Stimulated activated CD4-positive, alpha-beta T cell treated with anti-CD3 and anti-CD28 coated beads, Interleukin-2, amount 100 ng/mL, for 4 hours (primary cell): ENCODE measurements at regions not wholly inside any gene's neighbourhood (a gene's known extent, or its start where the extent isn't known, plus 50 kb on each side); places are given as distances from the start of the nearest gene placed in this dataset.
"Not testable (repeated sequence)": the region's sequence is repeated elsewhere in the genome, so short reads cannot be mapped to it uniquely, and the experiment has no call there.

Source experiments
- DNase-seq: peaks from one replicate; pipeline ENCODE4 v3.0.0-alpha.2; 2020; ENCODE audit warnings: low read depth

DNA sequence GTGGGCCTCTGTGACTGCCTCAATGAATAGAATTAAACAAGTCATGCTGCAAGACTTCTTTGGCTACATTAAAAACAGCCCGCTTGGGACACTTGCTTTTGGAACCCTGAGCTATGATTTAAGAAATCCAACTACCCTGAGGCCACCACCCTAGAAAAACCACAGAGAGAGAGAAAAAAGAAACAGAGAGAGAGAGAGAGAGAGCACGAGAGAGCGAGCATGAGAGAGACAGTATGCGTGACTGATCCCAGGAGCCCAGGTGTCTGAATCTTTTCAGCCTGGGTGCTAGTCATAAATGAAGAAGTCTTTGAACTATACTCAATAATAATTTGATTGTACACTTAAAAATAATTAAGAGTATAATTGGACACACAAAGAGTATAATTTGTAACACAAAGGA is 123.1 kb upstream of the FREM1 start:
- no peak for DNase-seq

DNA sequence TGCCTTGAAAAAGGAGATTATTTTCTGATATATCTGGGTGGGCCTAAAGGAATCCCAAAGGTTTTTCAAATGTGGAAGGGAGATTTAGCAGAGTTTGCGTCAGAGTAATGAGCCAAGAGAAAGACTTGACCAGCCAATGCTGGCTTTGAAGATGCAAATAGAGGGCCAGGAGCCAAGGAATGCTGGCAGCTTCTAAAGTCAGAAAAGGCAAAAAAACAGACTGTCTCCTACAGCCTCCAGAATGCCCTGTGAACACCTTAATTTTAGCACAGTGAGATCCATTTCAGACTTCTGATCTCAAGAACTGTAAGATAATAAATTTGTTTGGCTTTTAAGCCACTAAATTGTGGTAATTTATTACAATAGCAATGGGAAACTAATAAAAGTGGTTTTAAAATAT is 122.6 kb upstream of the FREM1 start:
- no peak for DNase-seq

DNA sequence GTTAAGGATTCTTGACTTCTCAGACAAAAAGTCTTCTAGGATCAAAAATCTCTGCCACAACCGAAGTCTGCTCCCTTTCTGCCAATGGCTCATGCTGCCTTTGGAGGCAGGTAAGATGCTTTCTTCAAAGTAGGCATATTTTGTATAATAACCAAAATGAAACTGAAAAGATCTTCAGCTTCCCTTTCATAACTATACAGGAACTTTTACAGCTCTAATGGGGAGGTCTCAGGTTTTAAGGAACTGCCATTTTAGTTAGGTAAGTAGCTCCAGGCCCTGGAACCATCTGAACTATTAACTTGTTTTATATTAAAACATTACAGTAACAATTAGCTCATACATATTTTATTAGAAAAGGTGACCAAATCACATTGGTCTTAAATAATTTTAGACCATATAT is 110.9 kb upstream of the FREM1 start:
- DNase-seq: no peak

DNA sequence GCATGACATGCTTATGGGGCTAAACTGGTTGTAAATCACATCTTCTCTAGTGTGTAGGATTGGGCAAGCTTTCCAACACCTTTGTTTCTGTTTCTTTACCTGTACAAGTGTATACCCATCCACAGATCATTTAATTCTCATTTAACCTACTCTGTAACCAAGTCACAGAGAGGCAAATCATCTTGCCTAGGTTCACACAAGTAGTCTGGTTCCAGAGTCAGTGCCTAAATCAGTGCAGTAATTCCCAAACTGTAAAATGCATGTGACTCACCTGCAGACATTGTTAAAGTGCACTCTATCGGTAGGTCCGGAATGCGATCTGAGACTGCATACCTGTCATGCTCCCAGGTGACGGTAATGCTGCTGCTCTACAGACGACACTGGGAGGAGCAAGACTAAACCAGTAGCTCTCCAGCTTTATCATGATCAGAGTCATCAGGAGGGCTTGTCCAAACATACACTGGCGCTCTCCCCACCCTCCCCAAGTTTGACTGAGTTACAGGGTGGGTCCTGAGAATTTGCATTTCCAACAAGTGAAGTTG is 107.9 kb upstream of the FREM1 start:
- DNase-seq: no peak

DNA sequence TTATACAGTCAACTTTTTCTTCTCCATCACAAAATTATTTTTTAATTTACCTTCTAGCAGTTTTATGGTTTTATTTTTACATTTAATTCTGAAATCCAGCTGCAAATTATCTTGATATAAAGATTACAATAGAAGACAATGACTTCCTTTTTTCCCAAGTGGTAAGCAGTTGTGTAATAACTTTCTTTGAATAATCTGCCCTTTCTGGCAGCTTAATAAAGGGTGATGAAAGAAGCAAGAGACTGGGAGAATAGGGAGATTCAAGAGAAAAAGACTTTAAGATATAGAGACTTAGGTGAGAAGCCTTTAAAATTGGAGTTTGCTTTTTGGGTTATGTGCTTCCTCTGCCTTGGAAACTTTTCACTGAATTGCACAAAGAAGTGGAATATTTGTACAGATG is 100.4 kb upstream of the FREM1 start:
- no peak for DNase-seq

DNA sequence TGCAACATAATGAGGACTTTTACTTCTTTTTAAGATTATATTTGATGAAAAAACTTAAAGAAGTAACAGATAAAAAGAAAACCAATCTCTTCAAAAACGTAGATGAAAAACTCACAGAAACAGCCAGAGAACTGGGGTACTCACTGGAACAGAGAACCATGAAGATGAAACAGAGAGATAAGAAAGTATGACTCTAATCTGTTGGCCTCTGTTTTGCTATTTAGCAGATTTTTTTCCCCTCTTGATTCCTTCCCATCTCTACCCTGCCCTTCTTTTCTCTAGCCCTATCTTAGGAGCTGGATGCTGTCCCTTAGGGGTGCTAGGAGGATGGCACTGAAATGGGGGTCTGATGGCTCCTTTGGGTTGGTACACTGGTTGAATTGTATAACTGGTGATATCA is 97.5 kb upstream of the FREM1 start:
- DNase-seq: no peak

DNA sequence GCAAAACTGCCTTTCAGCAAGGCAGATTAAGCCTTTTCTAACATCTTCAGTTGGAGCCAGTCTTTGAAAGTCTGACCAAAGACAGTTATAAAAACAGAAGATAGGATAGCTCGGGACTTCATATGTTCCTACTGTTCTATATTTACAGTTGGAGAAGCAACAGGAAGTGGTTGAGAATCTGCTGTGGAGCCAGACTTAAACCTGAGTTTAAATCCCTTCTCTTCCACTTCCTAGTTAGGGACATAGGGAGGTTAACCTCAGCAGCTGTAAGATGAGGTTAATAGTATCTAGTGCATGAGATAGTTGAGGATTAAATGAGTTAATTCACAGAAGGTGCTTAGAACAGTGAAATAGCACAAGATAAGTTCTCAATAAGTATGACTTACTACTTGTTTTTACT is 84.5 kb upstream of the FREM1 start:
- DNase-seq: no peak

DNA sequence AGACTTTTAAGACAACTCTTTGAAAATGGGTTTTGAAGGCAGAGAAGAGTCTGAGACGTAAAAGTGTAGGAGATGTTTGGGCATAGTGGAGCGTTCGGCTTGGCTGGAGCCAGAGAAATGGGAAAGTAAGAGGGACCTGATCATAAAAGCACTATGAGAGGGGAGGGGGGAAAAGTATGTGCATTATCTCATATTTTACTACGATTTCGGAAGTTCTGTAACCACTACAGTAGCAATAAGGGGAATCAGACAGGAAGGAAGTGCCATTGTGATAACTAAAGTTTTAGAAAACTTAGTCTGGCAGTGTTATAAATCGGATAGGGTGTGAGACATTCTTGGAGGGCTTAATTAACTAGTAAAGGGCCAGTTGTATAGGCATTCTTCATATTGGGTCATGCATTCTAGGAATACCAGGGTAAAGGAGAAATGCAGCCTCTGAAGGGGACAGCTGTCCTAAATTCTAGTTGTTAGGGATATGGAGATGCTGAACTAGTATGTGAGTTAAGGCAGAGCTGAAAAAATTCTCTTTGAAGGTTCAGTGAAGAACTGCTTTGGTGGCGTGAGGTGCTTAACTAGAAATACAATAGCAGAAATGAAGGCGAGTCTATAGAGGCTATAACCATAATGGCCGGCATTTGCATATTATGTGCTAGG is 83.8 kb upstream of the FREM1 start:
- no peak for DNase-seq

DNA sequence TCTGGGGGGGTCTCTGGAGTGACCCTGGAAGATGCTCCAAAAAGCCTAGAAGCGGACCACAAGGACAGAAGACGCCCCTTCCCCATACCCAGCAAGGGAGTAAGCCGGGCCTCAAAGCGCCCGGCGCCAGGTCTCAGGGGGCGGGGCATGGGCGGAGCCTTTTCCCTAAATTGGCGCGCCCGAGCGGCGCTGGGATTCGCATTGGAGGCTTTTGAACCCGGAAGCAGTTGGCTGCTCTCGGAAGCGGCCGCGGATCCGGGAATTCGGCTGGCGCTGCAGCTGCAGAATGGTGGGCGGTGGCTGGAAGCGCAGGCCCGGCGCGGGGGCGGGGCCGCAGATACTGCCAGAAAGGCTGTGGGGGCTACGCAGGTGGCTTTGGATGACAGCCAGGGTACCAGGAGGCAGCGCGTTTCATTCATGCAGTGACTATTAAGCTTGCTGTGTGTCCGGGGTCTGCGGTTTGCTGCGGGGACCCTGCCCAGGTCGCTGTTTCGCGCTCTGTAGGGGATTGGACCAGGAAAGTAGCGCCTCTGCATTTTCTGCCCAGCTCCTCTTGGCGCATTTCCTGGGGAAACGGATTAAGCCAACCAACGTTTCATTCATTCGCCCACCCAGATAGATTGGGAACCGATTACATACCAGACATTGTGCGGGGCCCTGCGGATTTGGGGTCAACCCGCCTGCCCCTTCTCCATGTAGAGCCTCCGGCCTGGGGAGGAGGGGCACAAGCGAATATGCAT is 83.0 kb upstream of the FREM1 start:
- peak; percentile 28 for DNase-seq

DNA sequence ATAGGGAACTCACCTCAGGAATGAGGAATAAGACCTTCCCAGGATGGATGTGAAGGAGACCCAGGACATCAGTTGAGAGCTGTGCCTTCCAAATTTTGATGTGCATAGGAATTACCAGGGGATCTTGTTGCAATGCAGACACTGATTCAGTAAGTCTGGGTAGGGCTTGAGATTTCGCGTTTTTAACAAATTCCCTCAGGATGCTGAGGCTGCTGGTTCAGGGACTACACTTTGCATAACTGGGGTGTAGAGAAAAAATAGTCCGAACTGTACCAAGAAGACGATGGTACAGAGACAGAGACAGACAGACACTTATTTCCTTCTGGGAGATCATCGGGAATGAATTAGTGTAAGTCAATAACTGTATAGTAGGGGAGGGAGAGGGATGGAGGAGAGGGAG is 82.3 kb upstream of the FREM1 start:
- DNase-seq: no peak

DNA sequence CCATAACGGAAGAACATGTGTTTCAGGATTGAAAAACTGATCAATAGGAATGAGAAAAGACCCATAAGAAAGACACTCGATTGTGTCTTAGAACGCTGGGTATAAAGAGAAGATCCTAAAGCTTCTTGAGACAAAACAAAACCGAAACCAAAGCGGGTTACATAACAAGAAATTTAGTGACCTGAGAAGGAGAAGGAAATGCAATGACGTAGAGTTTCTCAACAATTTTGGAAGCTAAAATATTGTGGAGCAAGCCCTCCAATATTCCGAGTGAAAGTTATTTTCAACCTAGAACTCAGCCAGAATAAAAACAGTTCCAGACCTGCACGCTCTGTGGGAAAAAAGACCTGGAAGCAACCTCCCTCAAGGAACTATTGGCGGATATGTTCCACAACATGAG is 81.9 kb upstream of the FREM1 start:
- DNase-seq: no peak

DNA sequence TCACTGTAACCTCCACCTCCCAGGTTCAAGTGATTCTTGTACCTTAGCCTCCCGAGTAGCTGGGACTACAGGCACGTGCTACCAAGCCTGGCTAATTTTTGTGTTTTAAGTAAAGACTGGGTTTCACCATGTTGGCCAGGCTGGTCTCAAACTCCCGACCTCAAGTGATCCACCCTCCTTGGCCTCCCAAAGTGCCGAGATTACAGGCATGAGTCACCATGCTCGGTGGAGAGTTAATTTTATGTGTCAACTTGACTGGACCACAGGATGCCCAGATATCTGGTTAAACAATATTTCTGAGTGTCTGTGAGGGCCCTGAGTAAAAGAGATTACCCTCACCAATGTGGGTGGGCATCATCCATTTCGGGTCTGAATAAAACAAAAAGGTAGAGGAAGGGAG is 80.4 kb upstream of the FREM1 start:
- not testable (repeated sequence) for DNase-seq

DNA sequence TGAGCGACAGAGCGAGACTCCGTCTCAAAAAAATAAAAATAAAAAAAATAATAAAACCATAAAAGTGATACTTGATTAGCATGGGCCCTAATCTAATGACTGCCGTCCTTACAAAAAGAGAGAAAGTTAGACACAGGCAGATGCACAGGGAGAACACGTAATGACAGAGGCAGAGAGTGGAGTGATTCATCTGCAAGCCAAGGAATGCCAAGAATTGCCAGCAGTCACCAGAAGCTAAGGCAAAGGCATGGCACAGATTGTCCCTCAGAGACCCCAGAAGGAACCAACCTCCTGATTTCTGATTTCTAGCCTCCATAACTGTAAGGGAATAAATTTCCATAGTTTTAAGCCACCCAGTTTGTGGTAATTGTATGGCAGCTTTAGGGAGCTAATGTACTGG is 79.6 kb upstream of the FREM1 start:
- no peak for DNase-seq

DNA sequence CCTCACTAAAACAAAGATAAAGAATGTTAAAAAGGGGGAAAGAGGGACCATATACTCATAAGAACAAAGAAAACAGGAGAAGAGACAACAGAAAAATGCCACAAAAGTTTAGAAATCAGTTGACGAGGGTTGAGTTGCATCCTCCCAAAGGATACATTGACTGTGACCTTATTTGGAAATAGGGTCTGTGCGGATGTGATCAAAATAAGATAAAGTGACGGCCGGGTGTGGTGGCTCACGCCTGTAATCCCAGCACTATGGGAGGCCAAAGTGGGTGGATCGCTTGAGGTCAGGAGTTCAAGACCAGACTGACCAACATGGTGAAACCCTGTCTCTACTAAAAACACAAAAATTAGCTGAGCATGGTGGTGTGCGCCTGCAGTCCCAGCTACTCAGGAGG is 79.1 kb upstream of the FREM1 start:
- not testable (repeated sequence) for DNase-seq

DNA sequence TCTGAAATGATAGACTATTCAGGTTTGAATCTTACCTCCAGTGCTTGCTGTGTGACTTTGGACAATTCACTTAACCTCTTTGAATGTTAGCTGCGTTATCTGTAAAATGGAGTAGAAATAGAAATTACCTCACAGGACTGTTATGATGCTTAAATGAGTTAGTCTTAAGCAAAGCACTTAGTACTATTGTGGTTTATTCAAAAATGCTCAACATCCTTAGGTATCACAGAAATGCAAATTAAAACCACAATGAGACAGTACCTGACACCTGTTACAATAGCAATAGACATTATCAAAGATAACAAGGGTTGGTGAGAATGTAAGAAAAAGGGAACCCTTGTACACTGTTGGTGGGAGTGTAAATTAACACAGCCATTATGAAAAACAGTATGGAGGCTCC is 77.6 kb upstream of the FREM1 start:
- DNase-seq: no peak

DNA sequence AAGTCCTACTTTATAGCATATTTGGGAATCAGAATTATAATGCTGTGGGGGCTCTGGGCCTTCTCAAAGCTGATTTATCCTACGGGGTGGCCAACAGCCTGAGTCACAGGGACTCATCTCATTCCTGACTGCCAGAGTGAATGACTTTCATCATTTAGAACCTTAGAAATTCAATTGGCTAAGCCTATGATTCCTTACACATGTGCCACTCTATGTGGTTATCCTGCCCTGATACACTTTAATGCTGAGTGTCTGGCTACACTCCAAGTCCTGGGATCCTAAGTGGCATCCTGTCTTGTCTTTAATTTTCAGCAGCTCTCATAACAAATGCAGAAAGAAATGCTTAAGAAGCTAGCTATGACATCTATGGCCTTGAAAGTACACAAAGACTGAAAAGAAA is 75.2 kb upstream of the FREM1 start:
- no peak for DNase-seq

DNA sequence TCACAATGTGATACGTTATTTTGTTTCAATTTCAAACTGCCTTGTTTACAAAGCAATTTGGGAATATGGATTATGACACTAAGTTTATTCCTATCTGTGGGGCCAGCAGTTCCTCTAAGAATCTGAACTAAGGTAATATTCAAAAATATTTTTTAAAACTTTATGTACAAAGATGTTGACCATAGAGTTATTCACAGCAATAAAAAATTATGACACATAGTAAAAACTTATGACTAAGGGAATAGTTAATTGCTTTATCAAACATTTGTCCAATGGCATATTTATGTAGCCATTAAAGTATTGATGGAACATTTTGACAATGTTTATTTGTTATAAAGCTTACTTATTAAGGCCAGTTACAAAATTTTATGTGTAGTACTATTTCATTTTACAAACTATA is 73.4 kb upstream of the FREM1 start:
- DNase-seq: no peak

DNA sequence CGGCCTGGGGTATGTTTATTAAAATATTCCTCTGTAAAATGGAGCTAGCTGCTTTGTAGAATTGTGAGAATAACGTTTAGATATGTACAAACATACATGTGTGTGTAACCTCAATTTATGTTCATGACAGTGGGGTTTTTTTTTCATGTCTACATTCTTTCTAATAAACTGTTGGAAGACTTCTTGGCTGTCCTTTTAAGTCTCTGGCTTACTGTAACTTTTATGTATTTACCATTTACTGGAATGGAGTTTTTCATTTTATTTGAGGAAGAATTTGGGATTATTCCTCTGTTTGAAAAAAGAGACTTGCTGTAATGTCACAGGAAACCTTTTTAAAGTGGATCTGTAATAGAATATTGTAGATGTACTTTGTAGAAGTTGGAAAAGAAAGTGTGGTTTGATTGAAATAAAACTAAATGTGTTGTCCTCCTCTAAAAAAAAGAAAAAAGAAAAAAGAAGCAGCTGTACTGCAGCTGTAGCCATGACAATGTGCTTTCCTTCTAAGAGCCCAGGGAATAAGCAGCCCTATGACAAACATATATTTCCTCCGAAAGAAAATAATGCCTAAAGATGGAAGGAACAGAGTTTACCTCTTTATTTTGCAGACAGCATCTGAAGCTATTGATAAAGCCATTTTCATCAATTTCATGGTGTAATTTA is 71.2 kb upstream of the FREM1 start:
- DNase-seq: no peak

DNA sequence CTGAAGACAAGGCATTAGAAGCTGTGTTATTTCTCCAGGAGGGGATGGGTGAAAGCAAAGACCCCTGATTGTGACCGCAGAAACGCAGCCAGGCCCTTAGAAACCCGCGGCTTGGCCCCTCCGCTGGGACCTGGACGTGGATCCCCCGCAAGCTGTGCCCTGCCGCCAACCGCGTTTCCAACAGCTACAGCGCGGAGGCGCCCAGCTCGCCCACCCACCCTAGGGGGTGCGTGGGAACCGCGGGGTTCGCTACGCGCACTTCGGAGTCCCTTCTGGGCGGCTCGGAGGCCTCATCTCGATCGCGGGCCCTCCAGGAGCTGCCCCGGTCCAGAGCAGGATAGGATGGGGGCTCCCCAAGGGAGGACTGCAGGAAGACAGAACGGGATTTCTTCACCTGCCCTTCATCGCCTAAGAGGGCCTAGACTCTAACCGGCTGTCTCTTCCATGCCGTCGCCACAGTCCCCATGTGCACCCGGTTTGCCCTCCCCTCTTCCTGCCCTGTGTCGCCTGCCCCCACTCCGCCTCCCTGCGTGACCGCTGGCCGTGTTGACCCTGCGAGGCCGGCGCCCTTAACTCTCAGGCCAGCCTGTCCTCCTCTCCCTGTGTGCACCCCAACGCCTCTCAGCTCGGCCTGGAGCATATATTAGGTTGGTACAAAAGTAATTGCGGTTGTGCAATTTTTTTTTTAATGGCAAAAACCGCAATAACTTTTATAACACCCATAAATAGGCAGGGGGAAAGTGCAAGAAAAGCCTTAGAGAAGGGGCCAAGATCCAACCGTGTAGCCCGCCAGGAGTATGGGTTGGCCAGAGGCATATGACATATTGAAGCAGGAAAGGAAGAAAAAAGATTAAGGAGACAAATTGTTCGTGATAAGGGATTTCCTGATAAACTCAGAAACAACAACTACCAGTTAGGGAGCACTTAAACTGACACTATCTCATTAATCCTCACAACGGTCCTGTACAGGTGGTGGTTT is 68.1 kb upstream of the FREM1 start:
- no peak for DNase-seq

DNA sequence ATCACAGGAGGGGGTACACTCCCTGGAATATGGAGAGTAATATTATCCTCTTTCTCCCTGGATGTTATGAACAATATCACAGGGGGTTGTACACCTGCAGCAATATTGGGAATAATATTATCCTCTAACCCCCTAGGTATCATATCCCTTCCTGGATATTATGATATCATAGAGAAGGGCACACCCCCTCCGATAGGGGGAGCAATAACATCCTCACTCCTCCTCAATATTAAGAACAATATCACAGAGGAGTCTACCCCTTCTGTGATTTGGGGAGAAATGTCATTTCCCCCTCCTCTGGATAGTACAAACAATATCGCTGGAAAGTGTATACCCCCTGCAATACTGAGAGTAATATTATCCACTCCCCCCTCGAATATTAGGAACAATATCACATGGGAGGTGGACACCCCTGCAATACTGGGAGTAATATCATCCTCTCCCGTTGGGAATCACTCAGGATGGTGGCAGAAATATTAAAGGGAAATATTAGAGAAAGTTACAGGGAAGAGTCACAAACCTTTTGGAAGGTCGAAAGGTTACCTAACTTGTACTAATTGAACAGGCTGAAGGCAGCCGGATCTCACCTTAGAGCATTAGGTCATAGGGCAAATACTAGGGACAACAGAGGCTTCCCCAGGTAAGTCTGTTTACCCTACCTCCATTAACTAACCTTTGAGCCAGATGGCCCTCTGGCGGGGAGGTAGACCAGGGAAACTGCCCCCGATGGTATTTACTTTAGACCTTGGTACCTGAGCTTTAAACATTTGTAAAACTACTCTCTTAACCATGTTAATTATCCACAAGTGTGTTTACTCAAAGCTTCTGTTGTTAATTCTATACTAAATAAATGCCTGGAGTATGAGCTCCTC is 57.5 kb upstream of the FREM1 start:
- no peak for DNase-seq
